Stimulated activated CD8-positive, alpha-beta memory T cell treated with anti-CD3 and anti-CD28 coated beads, Interleukin-2, amount 100 ng/mL, for 48 hours (primary cell): ENCODE measurements at regions not wholly inside any gene's neighbourhood (a gene's known extent, or its start where the extent isn't known, plus 50 kb on each side); places are given as distances from the start of the nearest gene placed in this dataset.
"Not testable (repeated sequence)": the region's sequence is repeated elsewhere in the genome, so short reads cannot be mapped to it uniquely, and the experiment has no call there.

ENCODE experiments used
- DNase-seq, 2 donors: peaks; one replicate each; pipeline ENCODE4 v3.0.0-alpha.2; 2020; ENCODE audit warnings: low read depth in 2 of 2

DNA sequence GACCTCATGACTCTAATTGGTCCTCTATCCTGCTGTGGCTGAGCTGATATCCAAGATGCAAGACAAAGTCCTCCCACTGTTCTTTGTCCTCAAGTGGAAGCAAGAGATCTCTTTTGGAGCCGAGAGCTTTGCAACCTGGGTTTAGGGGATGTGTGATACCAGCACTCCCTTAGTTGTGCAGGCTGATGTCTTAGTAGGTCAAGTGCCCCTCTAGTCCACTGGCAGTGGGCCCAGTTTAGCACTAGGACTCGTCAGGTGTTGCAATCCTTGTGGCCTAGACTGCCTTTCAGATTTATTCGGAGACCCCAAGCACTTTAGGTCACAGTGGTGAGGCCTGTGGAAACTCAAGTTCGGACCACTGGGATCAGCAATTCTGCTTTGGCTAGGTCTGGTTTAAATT is 64.0 kb downstream of the GPRASP3 start:
- DNase-seq, result no peak

- DNase-seq, result no peak
Measured at GRCh38 chrX:102787283-102787682, 66.7 kb downstream of the GPRASP3 start.

GRCh38 chrX:102808336-102808735 is 87.8 kb downstream of the GPRASP3 start:
- no peak for DNase-seq

GRCh38 chrX:102818269-102818668 is 97.7 kb downstream of the GPRASP3 start:
- not testable (repeated sequence) for DNase-seq

DNA sequence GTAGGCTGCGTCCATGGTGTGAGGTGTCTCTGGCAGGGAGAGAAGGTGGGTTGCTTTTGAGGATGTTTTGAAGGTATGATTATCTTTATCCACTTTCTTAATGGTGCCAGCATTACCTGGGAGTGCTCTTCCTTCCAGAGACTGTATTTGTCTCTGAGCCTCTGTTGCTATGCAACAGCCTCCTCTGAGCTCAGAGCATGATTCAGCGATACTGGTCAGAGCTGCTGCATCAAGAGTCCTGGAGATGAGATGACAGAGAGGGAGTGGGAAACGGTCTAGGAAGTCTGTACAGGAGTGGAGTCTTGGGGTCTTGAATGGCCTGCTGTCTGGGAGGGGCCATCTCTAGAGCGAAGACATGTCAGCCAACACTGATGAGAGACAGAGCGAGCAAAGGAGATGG is 104.4 kb upstream of the RAB40AL start:
- no peak for DNase-seq

DNA sequence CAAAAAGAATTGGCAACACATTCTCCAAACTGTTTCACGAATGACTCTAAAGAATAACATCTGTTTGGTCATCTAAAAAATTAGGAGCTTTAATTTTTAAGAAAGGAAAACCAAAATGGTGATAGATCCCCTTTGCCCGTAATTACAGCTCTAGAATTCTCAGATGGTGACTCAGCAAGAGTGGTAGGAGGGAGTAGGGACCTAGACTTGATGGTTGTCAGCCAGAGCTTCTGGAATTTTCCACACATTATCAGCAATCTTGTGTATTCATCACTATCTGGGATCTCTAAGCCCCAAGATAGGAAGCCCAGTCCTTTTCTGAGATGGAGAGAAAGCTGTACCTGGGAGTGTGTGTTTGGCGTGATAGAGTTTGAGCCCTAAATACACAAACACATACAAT is 103.9 kb upstream of the RAB40AL start:
- no peak for DNase-seq

DNA sequence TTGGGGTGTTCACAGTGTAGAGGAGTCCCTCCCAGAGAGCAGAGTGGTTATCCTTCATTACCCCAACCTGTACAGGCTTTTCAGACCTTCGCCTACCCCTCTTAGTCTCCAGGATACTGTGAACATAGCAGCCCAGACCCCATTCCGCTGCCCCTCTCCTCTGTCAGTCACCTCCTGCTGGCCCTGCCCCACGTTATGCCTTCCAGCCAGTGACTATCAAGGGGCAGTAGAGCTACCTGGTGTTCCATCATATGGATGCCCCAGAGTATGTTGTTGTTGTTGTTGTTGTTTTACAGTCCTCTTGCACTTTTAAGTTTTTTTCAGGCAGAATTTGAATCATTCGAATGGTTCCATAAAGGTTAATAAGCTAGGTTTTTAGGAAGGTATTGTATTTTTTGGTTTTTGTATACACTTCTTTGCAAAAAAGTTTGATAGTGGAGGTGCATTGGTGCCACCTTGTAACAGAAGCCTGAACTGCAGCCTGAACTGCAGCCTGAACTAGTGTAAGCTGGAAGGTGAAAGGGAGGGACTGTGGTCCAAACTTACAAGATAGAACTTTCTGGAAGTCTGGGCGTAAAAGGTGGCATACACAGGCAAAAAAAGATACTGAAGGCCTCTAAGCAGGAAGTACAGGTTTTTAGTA is 101.4 kb upstream of the RAB40AL start:
- DNase-seq, result no peak

- DNase-seq, result no peak
Measured at GRCh38 chrX:102837847-102838246, 99.2 kb upstream of the RAB40AL start.

DNA sequence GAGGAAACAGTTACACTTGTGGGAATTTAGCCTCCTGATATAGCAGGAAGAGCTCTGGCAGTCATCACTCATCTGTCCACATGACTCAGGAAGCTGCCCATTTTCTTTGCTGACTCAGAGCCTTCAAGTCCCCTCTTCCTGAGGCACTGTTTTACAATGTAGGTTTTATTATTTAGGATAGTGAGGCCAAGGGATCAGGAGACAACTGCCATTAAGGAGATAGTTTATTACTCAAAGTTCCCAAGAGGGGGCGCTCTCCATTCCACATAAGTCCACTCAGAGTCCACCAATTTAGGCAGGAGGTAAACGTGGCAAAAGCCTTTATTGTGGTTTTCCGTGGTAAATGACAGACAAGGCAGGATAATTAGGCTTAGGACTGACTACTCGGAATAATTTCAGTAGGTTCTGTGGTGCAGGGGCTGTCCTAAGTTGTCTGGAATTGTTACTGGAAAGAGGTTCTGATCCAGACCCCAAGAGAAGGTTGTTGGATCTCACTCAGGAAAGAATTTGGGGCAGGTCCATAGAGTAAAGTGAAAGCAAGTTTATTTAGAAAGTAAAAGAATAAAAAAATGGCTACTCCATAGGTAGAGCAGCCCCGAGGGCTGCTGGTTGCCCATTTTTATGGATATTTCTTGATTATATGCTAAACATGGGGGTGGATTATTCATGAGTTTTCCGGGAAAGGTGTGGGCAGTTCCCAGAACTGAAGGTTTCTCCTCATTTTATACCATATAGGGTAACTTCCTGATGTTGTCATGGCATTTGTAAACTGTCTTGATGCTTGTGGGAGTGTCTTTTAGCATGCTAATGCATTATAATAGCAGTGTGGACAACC is 96.0 kb upstream of the RAB40AL start:
- DNase-seq, result no peak

DNA sequence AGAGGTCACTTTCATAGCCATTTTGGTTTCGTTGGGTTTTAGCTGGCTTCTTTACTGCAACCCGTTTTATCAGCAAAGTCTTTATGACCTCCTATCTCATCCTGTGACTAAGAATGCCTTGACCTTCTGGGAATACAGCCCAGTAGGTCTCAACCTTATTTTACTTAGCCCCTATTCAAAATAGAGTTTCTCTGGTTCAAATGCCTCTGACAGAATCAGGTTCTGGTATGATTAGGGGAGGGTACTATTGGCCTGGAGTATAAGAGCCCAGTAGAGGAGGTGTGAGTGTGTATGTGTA is 95.4 kb upstream of the RAB40AL start:
- DNase-seq, result no peak

GRCh38 chrX:102845020-102845419 is 92.1 kb upstream of the RAB40AL start:
- no peak for DNase-seq

- DNase-seq, result no peak
Measured at GRCh38 chrX:102846544-102847236, 90.4 kb upstream of the RAB40AL start.

DNA sequence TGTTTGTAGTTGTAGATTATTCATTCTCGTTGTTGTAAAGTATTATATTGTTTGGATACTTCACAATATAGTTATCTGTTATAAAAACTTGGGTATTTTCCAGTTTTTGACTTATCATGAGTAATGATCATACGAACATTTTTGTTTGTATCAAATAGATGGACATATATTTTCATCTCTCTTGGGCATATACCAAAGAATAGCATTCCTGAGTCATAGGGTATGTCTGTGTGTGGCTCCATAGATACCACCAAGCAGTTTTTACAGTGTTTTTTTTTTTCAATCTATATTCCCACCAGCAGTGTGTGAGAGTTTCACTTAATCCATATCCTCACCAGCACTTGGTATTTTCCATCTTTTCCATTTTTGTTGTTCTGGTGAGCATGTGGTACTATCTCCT is 89.7 kb upstream of the RAB40AL start:
- no peak for DNase-seq

DNA sequence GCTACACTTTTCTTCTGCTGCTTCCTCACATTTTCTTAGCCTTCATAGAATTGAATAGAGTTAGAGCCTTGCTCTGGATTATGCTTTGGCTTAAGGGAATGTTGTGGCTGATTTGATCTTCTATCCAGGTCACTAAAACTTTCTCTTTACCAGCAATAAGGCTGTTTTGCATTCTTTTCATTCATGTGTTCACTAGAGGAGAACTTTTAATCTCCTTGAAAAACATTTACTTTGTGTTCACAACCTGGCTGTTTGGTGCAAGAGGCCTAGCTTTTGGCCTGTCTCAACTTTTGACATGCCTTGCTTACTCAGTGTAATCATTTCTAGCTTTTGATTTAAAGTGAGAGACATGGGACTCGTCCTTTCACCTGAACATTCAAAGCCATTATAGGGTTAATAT is 87.7 kb upstream of the RAB40AL start:
- DNase-seq, result no peak

DNA sequence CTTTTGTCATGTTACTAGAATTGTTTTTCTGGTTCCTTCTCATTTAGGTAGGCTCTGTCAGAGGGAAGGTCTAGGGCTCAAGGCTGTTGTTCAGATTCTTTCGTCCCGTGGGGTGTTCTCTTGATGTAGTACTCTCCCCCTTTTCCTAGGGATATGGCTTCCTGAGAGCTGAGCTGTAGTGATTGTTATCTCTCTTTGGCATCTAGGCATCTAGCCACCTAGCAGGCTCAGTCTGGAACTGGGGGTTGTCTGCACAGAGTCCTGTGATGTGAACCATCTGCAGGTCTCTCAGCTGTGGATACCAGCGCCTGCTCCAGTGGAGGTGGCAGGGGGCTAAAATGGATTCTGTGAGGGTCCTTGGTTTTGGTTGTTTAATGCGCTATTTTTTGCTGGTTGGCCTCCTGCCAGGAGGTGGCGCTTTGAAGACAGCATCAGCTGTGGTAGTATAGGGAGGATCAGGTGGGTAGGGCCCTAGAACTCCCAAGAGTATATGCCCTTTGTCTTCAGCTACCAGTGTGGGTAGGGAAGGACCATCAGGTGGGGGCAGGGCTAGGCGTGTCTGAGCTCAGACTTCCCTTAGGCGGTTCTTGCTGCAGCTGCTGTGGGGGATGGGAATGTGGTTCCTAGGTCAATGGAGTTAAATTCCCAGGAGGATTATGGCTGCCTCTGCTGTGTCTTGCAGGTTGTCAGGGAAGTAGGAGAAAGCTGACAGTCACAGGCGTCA is 78.1 kb upstream of the RAB40AL start:
- DNase-seq, result not testable (repeated sequence)

DNA sequence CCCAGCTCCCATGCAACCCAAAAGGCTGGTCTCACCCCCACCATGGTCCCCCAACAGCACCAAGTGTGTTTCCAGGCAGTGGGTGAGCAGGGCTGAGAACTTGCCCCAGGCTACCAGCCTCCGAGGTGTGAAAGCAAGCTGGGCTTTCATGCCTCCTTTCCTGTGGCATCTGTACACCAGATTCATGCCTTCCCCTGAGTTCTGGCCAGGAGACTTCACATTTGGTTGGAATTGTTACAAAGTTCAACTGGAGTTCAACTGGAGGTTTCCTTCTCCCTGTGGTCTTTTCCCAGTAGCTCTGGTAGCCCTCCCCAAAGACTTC is 77.6 kb upstream of the RAB40AL start:
- DNase-seq, result no peak

- DNase-seq, result no peak
Measured at GRCh38 chrX:102860235-102860634, 76.8 kb upstream of the RAB40AL start.

DNA sequence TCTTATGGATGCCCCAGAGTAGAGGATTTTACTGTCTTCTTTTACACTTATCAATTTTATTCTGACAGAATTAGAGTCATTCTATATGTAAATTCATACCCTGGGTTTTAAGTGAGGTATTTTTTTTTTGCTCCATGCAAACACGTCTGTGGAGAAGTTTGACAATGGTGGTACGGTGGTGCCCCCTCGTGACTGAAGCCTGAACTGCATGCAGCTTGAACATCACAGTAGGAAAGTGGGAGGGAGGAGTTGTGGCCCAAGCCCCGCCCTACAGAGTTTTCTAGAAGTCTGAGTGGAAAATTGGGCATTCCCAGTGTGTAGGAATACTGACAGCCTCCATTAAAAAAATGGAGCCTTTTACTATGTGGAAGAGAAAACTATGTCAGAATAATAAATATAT is 73.3 kb upstream of the RAB40AL start:
- DNase-seq, result peak; percentile 67 to 72

DNA sequence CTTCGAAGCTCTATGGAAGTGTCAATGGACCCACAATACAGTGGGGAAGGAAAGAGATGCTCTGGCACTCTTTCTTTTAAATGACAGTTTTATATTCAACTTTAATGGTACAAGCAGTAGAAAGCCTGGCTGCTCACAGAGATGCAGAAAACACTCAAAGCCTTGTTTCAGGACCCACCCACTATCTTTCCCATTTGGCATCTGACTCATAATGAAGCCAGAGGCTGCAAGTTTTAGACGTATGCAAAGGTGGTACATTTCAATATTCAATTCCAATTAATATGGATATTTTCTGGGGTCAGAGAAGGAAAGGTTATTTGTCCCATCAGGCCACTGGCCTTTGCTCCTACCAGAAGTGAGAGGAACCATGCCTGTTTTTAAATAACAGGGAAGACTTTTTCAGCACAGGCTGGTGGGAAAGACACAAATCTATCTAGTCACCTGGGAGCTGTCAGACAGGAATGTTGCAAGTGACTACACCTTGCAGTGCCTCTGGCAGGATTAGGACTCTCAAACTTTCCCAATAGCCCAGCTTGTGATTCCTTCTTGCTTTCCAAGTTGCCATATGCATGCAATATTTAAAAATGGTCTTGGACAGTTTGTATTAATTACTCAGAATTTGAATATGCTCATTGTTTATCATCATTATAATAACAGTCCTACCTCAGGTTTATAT is 70.0 kb upstream of the RAB40AL start:
- no peak for DNase-seq

GRCh38 chrX:102883491-102883890 is 53.6 kb upstream of the RAB40AL start:
- DNase-seq, result no peak
